ENCODE measurements at regions not wholly inside any gene's neighbourhood (a gene's known extent, or its start where the extent isn't known, plus 50 kb on each side); places are given as distances from the start of the nearest gene placed in this dataset.
A peak's percentile ranks its signal among the peaks of the same experiment; 100 is the strongest.

DNA sequence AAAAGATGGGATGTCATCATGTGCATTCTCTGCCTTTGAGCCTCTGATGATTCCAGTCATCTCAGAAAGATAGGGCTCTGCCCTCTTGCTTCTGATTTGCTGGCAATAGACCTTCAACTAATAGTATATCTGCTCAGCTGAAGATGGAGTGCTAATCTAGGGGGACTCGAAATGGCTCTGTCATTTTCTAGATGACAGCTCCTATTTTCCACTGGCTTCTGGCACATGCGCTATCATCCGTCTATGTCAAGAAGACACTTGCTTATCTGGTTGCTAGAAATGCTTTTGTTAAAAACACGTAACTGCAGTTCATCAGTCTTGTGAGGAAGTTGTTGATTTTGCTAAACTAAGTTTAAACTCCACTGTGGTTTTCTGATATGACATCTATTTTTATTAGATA, 265.5 kb upstream of the ZNF608 start:
- no peak for DNase-seq
- intact Hi-C loops (cut with DNase I) = no loop called here

DNA sequence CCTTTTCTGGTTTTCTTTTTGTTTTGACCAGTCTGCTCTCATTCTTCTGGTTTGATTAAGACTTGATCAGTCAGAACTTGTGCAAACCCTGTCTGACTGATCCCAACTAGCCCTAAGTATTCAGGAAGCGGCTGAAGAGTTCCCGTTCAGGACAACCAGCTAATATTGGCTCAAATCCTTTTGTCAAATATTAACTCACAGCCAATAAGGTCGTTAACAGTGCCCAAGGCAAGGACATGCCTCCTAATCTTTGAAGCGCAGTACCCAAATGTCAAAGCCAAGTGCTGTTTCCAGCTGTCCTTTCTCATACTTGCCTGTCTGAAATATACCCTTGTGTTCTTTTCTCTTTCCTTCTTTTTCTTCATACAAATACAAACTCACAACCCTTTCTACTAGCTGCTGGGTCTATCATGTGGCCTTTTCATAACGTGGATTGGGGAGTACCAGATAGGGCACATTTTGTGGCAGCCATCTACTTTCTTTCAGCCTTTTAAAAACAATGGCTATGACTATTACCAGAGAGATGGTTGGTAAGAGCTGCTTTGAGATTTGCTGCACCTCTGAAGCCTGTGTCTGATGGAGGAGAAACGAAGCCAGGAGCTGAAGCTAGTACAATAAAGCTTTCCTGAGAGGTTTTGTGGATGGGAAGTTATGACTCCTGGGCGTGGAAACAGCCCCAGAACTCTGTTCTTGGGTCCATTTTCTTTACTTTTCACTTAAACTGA, 266.4 kb upstream of the ZNF608 start:
- no peak for DNase-seq
- intact Hi-C loops (cut with DNase I) = no loop called here

DNA sequence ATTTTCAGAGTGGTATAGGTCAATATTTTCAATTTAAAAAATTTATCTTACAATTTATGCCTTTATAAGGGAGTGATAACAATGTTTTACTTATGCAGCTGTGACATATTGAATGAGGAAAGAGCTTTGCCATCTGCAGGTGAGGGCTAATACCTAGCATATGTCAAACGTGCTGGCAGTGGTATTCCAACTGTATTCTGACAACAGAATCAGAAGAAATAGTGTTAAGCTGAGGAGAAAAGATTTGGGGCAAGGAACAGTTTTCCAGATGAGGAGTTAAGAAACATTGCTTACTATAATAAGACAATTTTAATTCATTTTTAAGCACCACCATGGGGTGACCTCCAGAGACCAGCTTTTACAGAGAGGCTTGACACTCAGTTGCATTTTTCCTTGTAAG, 267.8 kb upstream of the ZNF608 start:
- no peak for DNase-seq
- intact Hi-C loops (cut with DNase I) = no loop called here

DNA sequence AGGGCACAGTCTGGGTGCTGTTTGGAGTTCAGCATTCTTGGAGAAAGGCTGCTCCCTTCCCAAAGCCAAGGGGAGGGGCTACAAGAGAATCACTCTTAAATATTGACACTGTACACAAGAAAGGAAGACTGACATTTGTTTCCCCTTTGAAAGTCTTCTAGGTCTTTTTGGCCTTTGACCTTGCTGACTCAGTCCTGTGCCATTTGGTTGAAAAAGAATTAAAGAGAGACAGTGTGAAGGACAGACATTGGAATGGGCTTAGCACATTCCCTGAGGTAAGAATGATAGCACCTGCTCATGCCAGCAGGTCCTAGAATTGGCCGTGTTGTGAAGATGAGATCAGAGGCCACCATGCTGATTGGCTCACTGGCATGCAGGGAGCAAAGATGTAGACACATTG, 271.4 kb upstream of the ZNF608 start:
- DNase-seq = no peak
- intact Hi-C loops (cut with DNase I) = no loop called here

DNA sequence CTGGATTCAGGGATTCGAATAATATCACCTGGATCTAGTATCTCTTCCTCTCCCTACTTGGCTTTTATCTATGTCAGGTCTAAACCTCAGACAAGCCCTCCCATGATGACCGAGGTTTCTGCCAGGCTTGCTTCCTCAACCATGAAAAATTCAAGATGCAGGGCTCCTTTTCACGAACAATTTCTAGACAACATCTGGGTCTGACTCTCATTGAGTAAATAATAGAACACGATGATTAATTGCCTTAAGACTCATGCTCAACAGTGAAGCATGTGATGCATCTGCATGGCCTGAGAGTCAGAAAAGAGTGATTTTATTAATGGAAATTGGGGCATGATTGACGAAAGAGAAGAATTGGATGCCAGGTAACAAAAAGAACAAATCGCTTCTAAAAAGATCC, 277.2 kb upstream of the ZNF608 start:
- DNase-seq = no peak
- intact Hi-C loops (cut with DNase I) = no loop called here

DNA sequence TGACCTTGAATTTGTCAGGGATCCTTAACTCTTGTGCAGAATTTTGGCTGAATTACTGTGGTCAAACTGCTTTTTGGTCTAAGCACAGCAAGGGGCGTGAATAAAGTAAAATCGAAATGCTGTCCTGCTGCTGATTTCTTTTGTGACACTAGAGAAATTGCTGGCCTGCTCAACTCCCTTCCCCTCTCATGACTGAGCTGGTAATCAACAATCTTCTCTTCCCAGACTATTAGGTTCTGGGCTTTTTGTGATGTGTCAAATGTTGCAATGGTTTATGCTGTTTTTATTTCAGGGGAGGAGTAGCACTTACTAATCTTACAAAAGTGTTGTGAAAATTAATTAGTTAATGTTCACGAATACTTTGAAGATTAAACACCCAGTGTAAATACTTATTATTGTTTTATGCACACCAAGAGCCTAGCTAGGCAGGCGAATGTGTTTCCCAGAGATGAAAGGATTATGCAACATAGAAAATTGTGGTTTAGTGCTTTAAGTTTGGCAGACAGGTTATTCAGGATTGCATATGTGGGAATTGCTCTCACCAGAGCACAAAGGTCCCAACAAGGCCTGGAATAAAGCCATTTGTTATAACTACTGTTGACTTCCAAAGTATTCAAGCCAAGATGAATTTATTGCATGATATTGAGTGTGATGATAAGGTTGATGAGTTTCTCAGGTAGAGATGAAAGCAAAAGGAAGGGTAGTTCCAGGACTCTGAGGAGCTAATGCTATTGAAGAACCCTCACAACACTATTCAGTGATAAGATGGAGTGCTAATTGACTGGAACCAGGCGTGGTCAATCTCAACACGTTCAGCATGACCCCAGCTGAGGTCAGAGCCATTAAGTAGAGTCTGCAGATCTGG, 280.7 kb upstream of the ZNF608 start:
- DNase-seq = no peak
- intact Hi-C loops (cut with DNase I) = no loop called here

DNA sequence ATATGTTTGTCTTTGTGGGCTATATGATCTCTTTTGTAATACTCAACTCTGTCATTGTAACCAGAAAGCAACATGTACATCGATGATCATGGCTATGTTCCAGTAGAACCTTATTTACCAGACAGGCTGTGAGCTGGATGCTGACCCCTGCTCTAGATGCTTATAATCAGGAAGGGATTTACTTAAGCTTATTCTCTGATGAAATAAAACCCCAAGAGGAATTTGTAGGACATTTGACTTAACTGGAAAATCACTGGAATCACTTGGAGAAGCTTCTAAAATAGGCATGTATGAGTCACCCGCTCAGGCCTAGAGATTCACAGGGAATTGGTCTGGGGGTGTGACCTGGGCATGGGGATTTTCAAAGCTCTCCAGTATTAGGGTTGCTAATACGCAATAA, 285.8 kb upstream of the ZNF608 start:
- DNase-seq = no peak
- intact Hi-C loops (cut with DNase I) = no loop called here

DNA sequence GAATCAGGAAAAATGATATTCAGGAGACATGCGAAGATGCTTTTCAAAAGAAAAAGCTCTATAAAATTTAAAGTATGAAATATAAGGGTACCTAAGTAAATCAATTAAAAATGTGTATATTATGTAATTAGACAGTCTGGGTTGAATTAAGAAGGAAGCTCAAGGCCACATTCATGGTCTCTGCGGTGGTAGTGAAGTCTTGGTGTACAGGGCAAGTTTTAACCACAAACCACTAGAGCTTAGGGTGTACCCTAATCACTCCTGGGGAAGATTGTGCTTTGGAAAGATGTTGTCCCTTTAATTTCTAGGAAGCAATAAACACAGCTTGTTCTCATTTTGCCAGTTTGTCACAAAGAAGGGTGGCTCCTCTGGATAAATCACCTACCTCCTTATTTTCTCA, 287.2 kb upstream of the ZNF608 start:
- intact Hi-C loops (cut with DNase I) = no loop called here
- no peak for DNase-seq

DNA sequence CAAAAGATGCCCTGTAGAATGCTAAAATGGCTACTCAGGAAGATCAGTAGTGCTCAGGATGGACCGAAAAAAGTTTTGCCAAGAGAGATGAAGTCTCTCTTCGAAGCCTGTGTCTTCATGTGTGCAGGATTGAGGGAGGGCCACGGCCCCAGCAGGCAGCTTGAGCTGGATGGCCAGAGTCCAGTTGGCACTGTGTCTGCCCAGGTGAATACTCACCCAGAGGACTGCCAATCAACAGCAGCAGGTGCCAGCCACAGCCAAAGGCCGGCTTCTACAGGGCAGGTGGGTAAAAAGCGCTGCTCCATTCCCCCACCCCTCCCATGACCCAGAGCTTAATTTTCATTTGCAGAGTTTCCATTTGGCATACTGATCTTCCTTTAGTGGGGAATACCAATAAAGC, 287.9 kb upstream of the ZNF608 start:
- no peak for DNase-seq
- intact Hi-C loops (cut with DNase I) = no loop called here

DNA sequence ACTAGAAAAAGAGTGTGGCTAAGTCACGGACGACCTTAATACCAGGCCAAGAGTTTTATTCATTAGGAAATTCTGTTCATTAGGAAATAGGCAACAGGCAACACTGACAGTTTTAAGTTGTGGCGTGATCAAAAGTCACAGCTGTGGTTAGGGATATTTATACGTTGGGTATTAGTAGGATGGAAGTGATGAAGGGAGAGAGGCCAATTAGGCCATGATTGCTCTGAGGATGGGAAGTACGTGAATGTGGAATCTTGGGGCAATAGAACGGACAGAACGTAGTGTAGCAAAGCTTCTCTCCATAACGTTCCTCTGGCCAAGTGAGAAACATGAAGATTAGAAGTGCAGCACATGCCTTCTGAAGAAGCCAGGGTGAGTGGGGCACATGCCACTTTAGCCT, 290.1 kb upstream of the ZNF608 start:
- DNase-seq = no peak
- intact Hi-C loops (cut with DNase I) = no loop called here

DNA sequence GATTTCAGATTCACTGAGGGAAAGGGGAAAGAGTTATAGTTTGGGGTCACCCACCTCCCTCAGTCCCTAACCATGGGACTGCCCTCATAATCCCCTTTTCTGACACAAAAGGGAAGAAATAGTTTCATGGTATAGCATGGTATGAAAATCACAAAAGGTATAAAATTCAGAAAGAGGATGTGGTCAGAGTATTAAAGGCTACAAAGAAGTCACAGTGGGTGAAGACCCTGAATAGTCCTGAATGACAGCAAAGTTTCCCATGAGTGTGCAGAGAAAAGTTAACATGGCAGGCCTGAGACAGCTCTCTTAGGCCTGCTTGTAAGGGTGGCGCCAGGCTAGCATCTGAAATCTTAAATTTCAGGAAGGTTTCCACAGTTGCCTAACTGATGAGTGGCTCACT, 290.6 kb upstream of the ZNF608 start:
- intact Hi-C loops (cut with DNase I) = no loop called here
- no peak for DNase-seq

DNA sequence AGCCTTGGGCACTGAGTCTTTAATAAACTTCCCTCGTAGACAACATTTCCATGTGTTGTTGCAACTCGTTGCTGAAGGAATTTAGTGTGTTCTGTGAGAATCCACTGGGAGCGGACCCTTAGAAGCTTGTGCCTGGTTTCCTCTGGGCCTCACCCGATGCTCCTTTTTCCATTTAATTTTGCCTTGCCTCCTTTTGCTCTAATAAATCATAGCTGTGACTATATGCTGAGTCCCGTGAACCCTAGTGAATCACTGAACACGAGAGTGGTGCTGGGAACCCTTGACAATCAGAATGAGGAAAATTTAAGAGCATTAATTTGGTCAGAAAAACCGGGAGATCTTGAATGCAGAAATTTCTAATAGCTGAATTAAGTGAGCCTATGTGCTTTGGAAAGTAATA, 291.1 kb upstream of the ZNF608 start:
- DNase-seq = no peak
- intact Hi-C loops (cut with DNase I) = no loop called here

DNA sequence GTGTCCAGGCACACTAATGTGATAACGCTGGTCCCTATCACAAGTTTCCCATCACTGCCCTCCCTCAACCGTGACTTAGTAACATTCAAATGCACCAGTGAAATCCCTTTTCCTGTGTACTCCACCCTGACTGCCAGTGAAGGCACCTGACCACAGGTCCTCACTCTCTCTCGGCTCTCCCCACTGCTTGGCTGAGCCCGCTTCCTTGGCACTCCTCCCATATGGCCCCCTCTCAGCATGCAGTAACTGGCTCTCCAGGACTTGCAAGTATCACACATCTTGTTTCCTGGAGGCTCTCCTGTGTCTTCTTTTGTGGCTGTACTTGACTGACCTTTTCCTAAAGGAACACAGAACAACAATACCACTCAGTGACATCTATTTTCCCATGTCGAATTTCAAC, 292.0 kb upstream of the ZNF608 start:
- no peak for DNase-seq
- intact Hi-C loops (cut with DNase I) = no loop called here

DNA sequence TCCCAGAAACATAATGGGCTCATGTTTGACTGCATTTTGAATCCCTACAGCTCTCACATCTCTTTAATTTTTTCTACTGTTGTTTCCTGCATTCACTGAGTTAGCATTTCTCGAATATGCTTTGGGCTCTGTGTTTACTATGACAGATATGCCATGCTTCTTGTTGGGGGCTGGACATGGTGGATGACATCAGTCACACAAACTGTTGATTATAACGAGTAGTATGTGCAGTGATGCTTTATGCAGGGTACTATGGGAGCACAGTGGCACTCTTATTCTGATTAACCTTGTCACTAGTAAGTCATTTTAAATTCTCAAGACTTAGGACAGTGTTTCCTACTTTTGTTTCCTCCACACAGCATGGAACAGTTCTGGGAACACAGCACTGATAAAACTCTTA, 295.4 kb upstream of the ZNF608 start:
- no peak for DNase-seq
- intact Hi-C loops (cut with DNase I) = no loop called here

DNA sequence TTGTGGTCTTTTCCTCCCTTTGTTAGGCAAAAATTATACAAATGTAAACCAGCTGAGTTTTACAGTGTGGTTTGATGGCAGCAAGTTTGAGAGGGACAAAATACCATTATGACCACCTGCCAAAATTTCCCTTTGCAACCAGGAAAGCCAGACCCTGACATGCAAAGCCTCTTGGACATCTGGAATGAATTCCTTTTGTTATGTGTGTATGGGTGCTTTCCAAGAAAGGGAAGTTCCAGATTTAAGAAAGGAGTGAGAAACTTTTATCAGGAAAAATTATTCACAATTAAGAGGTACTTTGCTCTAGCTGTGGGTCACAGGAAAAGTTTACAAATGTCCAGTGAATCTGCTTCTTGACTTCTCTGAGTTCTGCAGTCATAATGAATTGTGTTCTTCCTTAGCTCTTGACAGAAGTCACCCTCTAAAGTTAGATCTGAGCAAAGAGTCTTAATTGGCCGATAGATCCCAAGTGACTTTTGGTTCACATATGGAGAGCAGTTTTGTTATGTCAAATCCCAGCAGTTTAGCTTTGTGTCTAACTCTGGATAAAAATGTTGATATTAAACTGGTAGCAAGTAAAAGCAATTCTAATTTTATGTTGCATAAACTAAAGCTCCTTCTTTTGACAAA, 295.9 kb upstream of the ZNF608 start:
- DNase-seq = no peak
- intact Hi-C loops (cut with DNase I) = no loop called here

DNA sequence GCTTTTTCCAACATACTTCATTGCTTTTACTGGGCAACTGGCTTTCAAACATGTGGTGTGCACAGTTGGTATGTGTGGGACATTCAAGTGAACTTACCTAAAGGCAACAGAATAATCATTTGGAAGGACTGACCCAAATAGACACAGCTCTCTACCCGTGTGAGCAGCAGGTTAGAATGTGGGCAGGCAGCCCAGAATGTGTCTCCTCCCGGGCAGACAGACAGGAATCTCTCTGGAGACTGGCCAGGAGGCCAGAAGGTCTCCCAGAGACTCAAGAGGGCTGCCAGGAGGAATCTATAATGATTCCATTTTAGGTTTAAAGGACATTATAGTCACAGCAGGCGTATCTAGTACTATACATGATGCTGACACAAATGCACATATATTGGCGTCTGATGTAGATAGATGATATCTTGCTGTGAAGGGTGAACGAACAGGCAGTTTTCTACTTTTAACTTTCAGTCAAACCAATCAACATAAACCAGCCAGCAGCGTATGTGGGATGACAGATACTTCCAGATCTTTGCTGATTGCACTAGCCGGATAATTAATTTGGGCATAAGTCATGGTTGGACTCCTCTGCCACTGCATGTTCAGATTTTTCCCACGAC, 297.4 kb upstream of the ZNF608 start:
- intact Hi-C loops (cut with DNase I) = no loop called here
- peak in 8 of 42 donors; percentile 7 to 43 (median 15) for DNase-seq

DNA sequence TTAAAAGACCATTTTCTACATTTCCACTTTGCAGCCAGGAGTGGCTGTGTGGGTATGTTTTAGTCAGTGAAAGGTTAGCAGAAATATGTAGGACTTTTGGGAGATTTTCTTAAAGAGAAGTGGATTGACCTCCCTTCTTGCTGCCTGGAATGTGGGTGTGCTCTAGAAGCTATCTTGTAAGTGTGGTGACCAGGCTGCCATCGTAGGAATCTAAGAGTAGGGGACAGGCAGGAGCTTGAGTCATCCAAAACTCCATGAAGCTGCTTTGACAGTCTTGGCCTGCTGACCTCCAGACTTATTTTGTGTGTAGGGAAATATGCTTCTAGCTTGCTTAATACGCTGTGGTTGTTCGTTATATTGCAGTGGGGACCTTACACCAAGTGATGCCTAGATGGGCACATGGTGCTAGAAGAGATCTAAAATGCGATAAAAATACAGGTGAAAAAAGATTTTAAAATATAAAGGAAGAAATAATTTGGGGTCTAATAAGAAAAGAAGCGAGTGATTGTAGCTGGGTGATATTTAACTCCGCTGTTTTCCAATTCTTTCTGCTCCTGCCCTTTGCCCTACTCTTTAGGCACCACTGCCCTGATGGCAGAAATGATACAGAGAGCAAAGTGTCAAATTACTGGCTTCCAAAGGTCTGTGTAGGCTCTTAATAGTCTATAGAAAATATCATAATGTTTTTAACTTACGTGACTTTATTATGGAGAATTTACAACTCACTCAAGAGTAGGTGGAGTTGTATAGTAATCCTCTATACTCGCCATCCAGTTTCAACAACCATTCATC, 298.2 kb upstream of the ZNF608 start:
- intact Hi-C loops (cut with DNase I) = no loop called here
- no peak for DNase-seq

DNA sequence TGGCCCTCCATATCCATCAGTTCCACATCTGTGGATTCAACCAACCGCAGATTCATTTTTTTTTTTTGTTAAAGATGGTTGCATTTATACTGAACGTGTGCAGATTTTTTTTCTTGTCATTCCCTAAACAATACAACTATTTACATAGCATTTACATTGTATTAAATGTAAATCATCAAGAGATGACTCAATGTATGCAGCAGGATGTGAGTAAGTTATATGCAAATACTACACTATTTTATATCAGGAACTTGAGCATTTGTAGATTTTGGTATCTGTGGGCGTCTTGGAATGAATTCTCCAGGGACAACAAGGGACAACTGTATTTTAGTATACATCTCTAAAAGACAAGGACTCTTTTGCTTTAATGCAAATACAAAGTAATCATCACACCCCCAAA, 299.2 kb upstream of the ZNF608 start:
- intact Hi-C loops (cut with DNase I) = no loop called here

DNA sequence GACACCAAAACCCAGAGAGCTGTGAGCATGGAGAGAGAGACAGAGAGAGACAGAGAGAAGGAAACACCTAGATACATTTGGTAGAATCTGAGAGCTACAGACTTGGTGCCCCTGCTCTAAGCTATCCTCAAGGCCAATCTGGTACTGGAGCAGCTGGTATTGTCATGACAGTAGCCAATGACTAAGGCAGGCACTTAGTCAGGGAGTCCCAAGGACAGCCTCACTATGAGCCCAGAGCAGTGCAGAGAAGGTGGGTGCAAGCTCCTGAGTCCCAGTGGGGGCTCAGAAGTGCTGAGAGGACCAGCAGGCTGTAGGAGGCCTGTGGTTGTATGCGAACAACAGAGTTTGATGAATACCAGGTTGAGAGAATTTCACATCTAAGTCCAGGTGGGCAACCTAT, 300.4 kb upstream of the ZNF608 start:
- intact Hi-C loops (cut with DNase I) = no loop called here
- no peak for DNase-seq

More for the DNA sequence above, 299.2 kb upstream of the ZNF608 start:
- DNase-seq = no peak

Data from head of caudate nucleus (tissue), 42 donors.